OCI-LY3 (cell line): ENCODE measurements at regions not wholly inside any gene's neighbourhood (a gene's known extent, or its start where the extent isn't known, plus 50 kb on each side); places are given as distances from the start of the nearest gene placed in this dataset.

ENCODE experiments used
- H2AFZ ChIP-seq: fragments of 200-600, 300-600 bp; shearing (Covaris generic); 2 replicates; pipeline ENCODE4 v1.6.0; 2014; ENCODE audit warnings: antibody characterized with exemption, low read depth, low read length
- H3K27ac ChIP-seq: fragments of 200-600, 300-600 bp; sonication (generic); 2 replicates; pipeline ENCODE4 v1.5.1; 2014; ENCODE audit warnings: mild to moderate bottlenecking, low read length, moderate library complexity, mixed read lengths
- H3K27me3 ChIP-seq: fragments of 200-600, 300-600 bp; sonication (generic); 2 replicates; pipeline ENCODE4 v1.6.1; 2014; ENCODE audit warnings: low read depth, low read length, mixed read lengths
- H3K36me3 ChIP-seq: fragments of 200-600, 300-600 bp; sonication (generic); replicated peaks from 2 replicates; pipeline ENCODE3; 2014; ENCODE audit warnings: low read depth, low read length, mixed read lengths
- H3K4me1 ChIP-seq: fragments of 300-600, 200-600 bp; sonication (generic); 2 replicates; pipeline ENCODE4 v1.6.1; 2014; ENCODE audit warnings: low read length, mixed read lengths
- H3K4me2 ChIP-seq: fragments of 200-600, 300-600 bp; sonication (generic); 2 replicates; pipeline ENCODE4 v1.6.1; 2014; ENCODE audit warnings: low read length, mixed read lengths
- H3K4me3 ChIP-seq: fragments of 300-600, 200-600 bp; sonication (generic); 2 replicates; pipeline ENCODE4 v1.5.1; 2014; ENCODE audit warnings: antibody characterized with exemption, mild to moderate bottlenecking, low read length, moderate library complexity
- H3K79me2 ChIP-seq: fragments of 300-600, 200-600 bp; shearing (Covaris generic); 2 replicates; pipeline ENCODE4 v1.6.1; 2014; ENCODE audit warnings: mild to moderate bottlenecking, low read length, mixed read lengths
- H3K9ac ChIP-seq: fragments of 300-600, 200-600 bp; shearing (Covaris generic); 2 replicates; pipeline ENCODE4 v1.6.0; 2014; ENCODE audit warnings: mild to moderate bottlenecking, low read length, moderate library complexity
- H3K9me3 ChIP-seq: fragments of 200-600, 300-600 bp; shearing (Covaris generic); 2 replicates; pipeline ENCODE4 v1.6.1; 2014; ENCODE audit warnings: low read length, mixed read lengths; ENCODE audit not compliant: insufficient read depth
- H4K20me1 ChIP-seq: fragments of 200-600, 300-600 bp; sonication (generic); 2 replicates; pipeline ENCODE4 v1.6.1; 2016; ENCODE audit warnings: low read length, mixed read lengths; ENCODE audit not compliant: insufficient read depth
- CTCF ChIP-seq: fragments of 200-600, 300-600 bp; sonication (generic); IDR thresholded peaks from 2 replicates; pipeline ENCODE4 v1.5.1; 2014; ENCODE audit warnings: antibody characterized with exemption, low read length, low read depth
- EZH2phosphoT487 ChIP-seq: fragments of 200-600 bp; shearing (Covaris generic); IDR thresholded peaks from 2 replicates; pipeline ENCODE4 v1.6.1; 2018; ENCODE audit warnings: antibody characterized with exemption, mixed run types, low read depth

GRCh38 chr4:138538743-138539142 is 296.6 kb upstream of the SLC7A11 start:
- Histone ChIP-seq H3K36me3 (no peaks in the 10 kb centered on the region), H3K79me2 (no peaks in the 10 kb centered on the region), H3K9ac (no peak overlapping the region), H2AFZ (no peak overlapping the region), H4K20me1 (no peaks in the 10 kb centered on the region), H3K4me3 (no peak overlapping the region), H3K27me3 (no peaks in the 10 kb centered on the region), H3K4me1 (no peaks in the 10 kb centered on the region), H3K9me3 (peaks cover 9% of the 10 kb centered on the region; the same call in 1 of the 2 replicates), H3K4me2 (no peak overlapping the region), H3K27ac (no peak overlapping the region)
- no peak for TF ChIP-seq EZH2phosphoT487
- TF ChIP-seq CTCF = no peak

GRCh38 chr4:138537731-138538490 is 295.8 kb upstream of the SLC7A11 start:
- no peak for TF ChIP-seq CTCF
- TF ChIP-seq EZH2phosphoT487 = no peak
- H3K4me1 ChIP-seq = no peaks in the 10 kb centered on the region

GRCh38 chr4:138535316-138535715 is 293.2 kb upstream of the SLC7A11 start:
- no peak overlapping the region for H3K27ac ChIP-seq
- H3K4me2 ChIP-seq = no peak overlapping the region
- no peak overlapping the region for H3K9ac ChIP-seq
- H3K4me1 ChIP-seq = no peaks in the 10 kb centered on the region
- H3K79me2 ChIP-seq = no peaks in the 10 kb centered on the region
- TF ChIP-seq CTCF (no peak), EZH2phosphoT487 (no peak)
- H3K36me3 ChIP-seq = no peaks in the 10 kb centered on the region
- no peaks in the 10 kb centered on the region for H4K20me1 ChIP-seq
- H2AFZ ChIP-seq = no peak overlapping the region
- H3K27me3 ChIP-seq = no peaks in the 10 kb centered on the region
- H3K9me3 ChIP-seq = peaks cover 35% of the 10 kb centered on the region
- H3K4me3 ChIP-seq = no peak overlapping the region

More at GRCh38 chr4:138537731-138538490, 295.8 kb upstream of the SLC7A11 start:
- Histone ChIP-seq H3K9me3 (peaks cover 14% of the 10 kb centered on the region), H3K27ac (no peak overlapping the region), H3K9ac (no peak overlapping the region), H2AFZ (no peak overlapping the region), H3K4me3 (no peak overlapping the region), H3K79me2 (no peaks in the 10 kb centered on the region), H3K36me3 (no peaks in the 10 kb centered on the region), H4K20me1 (no peaks in the 10 kb centered on the region), H3K27me3 (no peaks in the 10 kb centered on the region), H3K4me2 (no peak overlapping the region)

- Histone ChIP-seq H3K9me3 (no peaks in the 10 kb centered on the region), H3K4me2 (no peak overlapping the region), H3K27me3 (no peaks in the 10 kb centered on the region), H2AFZ (peak overlapping the region; percentile 26; the same call in 1 of the 2 replicates), H4K20me1 (no peaks in the 10 kb centered on the region), H3K4me1 (no peaks in the 10 kb centered on the region), H3K27ac (no peak overlapping the region), H3K9ac (no peak overlapping the region), H3K4me3 (no peak overlapping the region), H3K36me3 (no peaks in the 10 kb centered on the region), H3K79me2 (no peaks in the 10 kb centered on the region)
- TF ChIP-seq CTCF = peak; percentile 85
- TF ChIP-seq EZH2phosphoT487 = no peak
Observed at GRCh38 chr4:138522366-138522765, 280.2 kb upstream of the SLC7A11 start.
